Endothelial cell of umbilical vein (primary cell): ENCODE measurements at regions not wholly inside any gene's neighbourhood (a gene's known extent, or its start where the extent isn't known, plus 50 kb on each side); places are given as distances from the start of the nearest gene placed in this dataset.

Experiments
- BruUV-seq: library from RNA; stranded (reverse); fragments of 400-500 nt; replicated peaks from 2 replicates; lab custom pipeline; 2021; lab: Mats Ljungman, UMichigan
- CTCF ChIA-PET: fragments of 300-600, 350-600 bp; sonication (Branson Sonifier 250); formaldehyde crosslinking; loops from one replicate; lab custom pipeline; 2021; ENCODE audit warnings: antibody characterized with exemption, inconsistent platforms; lab: Charles Lee
- POLR2A ChIA-PET: fragments of 300-600, 350-600 bp; sonication (Branson Sonifier 250); formaldehyde crosslinking; loops from one replicate; lab custom pipeline; 2021; ENCODE audit warnings: antibody characterized with exemption, inconsistent platforms; lab: Charles Lee
- DNase-seq: peaks from one replicate; pipeline ENCODE4 v3.0.0-alpha.2; 2011; ENCODE audit warnings: low read depth, low spot score
- FAIRE-seq: peaks from 2 replicates; lab custom pipeline; 2011; peaks lifted over from hg19 to GRCh38; lab: Jason Lieb, UNC
- H2AFZ ChIP-seq: 2 replicates; pipeline ENCODE4 v1.6.0; 2012; ENCODE audit warnings: low read depth, low read length, control low read depth, inconsistent platforms
- H3K27ac ChIP-seq: 2 replicates; pipeline ENCODE4 v1.5.1; 2011; ENCODE audit warnings: low read depth, mild to moderate bottlenecking, control low read depth, low read length, moderate library complexity; ENCODE audit not compliant: insufficient read depth
- H3K27me3 ChIP-seq, 2 experiments: 2 replicates each; pipeline versions ENCODE4 v1.6.0 to v1.6.1; 2011; ENCODE audit warnings: low read length in 2 of 2, mixed read lengths in 1 of 2; ENCODE audit not compliant: control insufficient read depth in 2 of 2, insufficient read depth in 2 of 2
- H3K36me3 ChIP-seq, 2 experiments: 2 replicates in 1 of 2; 3 replicates in 1 of 2; pipeline ENCODE4 v1.5.1; 2011; ENCODE audit warnings: low read length in 2 of 2, mild to moderate bottlenecking in 1 of 2, moderate library complexity in 1 of 2; ENCODE audit not compliant: control insufficient read depth in 2 of 2, insufficient read depth in 2 of 2; ENCODE audit errors: extremely low read depth in 1 of 2
- H3K4me1 ChIP-seq: 3 replicates; pipeline ENCODE4 v1.5.1; 2011; ENCODE audit warnings: mild to moderate bottlenecking, low read length; ENCODE audit not compliant: control insufficient read depth, insufficient read depth; ENCODE audit errors: extremely low read depth
- H3K4me2 ChIP-seq: 2 replicates; pipeline ENCODE4 v1.6.1; 2011; ENCODE audit warnings: low read length, control low read depth, mixed read lengths; ENCODE audit not compliant: insufficient read depth
- H3K4me3 ChIP-seq, 3 experiments: fragments of 200-600 bp in 1 of 3; sonication (generic), shearing (Covaris generic) in 1 of 3; replicated peaks in 1 of 3; 2 replicates each; pipeline ENCODE4 v1.5.1; 2011 to 2016; ENCODE audit warnings: control low read depth in 3 of 3, low read length in 3 of 3, mild to moderate bottlenecking in 2 of 3, inconsistent platforms in 1 of 3, low read depth in 1 of 3, moderate library complexity in 1 of 3; ENCODE audit not compliant: insufficient read depth in 1 of 3
- H3K79me2 ChIP-seq: 2 replicates; pipeline ENCODE4 v1.6.0; 2012; ENCODE audit warnings: low read length, inconsistent platforms; ENCODE audit not compliant: control insufficient read depth, insufficient read depth
- H3K9ac ChIP-seq: replicated peaks from 2 replicates; pipeline ENCODE3; 2011; ENCODE audit warnings: low read length, control low read depth; ENCODE audit not compliant: insufficient read depth; ENCODE audit errors: extremely low read depth
- H3K9me1 ChIP-seq: replicated peaks from 3 replicates; pipeline ENCODE4 v1.6.0; 2011; ENCODE audit warnings: mild to moderate bottlenecking, low read length; ENCODE audit not compliant: control insufficient read depth, insufficient read depth; ENCODE audit errors: extremely low read depth
- H3K9me3 ChIP-seq: replicated peaks from 2 replicates; pipeline ENCODE4 v1.5.1; 2012; ENCODE audit warnings: low read length, inconsistent platforms; ENCODE audit not compliant: control insufficient read depth, insufficient read depth
- H4K20me1 ChIP-seq: replicated peaks from 2 replicates; pipeline ENCODE3; 2011; ENCODE audit warnings: mild to moderate bottlenecking, low read length; ENCODE audit not compliant: control insufficient read depth, insufficient read depth; ENCODE audit errors: extremely low read depth
- CTCF ChIP-seq, 2 donors: IDR thresholded peaks; 1 replicate in 1 of 2; 2 replicates in 1 of 2; pipeline ENCODE4 v1.5.1; 2011; ENCODE audit warnings: low read length in 2 of 2, mild to moderate bottlenecking in 2 of 2, moderate library complexity in 2 of 2, control low read depth in 1 of 2, inconsistent platforms in 1 of 2, low read depth in 1 of 2; ENCODE audit not compliant: insufficient read depth in 1 of 2; ENCODE audit errors: extremely low read depth in 1 of 2
- EZH2 ChIP-seq: IDR thresholded peaks from 2 replicates; pipeline ENCODE4 v1.6.1; 2012; ENCODE audit warnings: borderline replicate concordance, low read depth, mild to moderate bottlenecking, moderate library complexity, low read length, inconsistent platforms; ENCODE audit not compliant: severe bottlenecking
- FOS ChIP-seq: IDR thresholded peaks from 2 replicates; pipeline ENCODE4 v1.6.1; 2011; ENCODE audit warnings: mild to moderate bottlenecking, low read length, moderate library complexity, borderline replicate concordance; ENCODE audit not compliant: insufficient read depth
- GATA2 ChIP-seq: IDR thresholded peaks from 2 replicates; pipeline ENCODE4 v1.7.0; 2011; ENCODE audit warnings: low read depth, mild to moderate bottlenecking, moderate library complexity, mixed read lengths, low read length; ENCODE audit not compliant: insufficient read length, insufficient read depth
- JUN ChIP-seq: IDR thresholded peaks from 2 replicates; pipeline ENCODE4 v1.6.1; 2011; ENCODE audit warnings: borderline replicate concordance, low read depth; ENCODE audit not compliant: insufficient read length, insufficient read depth
- MAX ChIP-seq: IDR thresholded peaks from 2 replicates; pipeline ENCODE4 v1.6.1; 2011; ENCODE audit not compliant: insufficient read depth, insufficient read length
- MYC ChIP-seq: IDR thresholded peaks from one replicate; pipeline ENCODE4 v1.6.1; 2011; ENCODE audit warnings: mild to moderate bottlenecking, low read depth, low read length
- POLR2A ChIP-seq: IDR thresholded peaks from 2 replicates; pipeline ENCODE4 v1.6.1; 2012; ENCODE audit warnings: low read depth, mild to moderate bottlenecking, control low read depth, low read length
- POLR2AphosphoS5 ChIP-seq: IDR thresholded peaks from 2 replicates; pipeline ENCODE4 v1.6.1; 2012; ENCODE audit warnings: low read depth, mild to moderate bottlenecking, control low read depth, low read length, moderate library complexity; ENCODE audit not compliant: insufficient read depth
- dilution Hi-C: fragments of 300-500 bp; cut with MboI; formaldehyde crosslinking; loops from one replicate; pipeline ENCODE4 v1.15.0; 2019; ENCODE audit warnings: low sequenced_read_pairs; ENCODE audit not compliant: extremely low pct_ligation_motif_present
- intact Hi-C: fragments of 100-400 bp; cut with micrococcal nuclease; formaldehyde crosslinking; loops from one replicate; pipeline ENCODE4 v1.10.0; 2022

DNA sequence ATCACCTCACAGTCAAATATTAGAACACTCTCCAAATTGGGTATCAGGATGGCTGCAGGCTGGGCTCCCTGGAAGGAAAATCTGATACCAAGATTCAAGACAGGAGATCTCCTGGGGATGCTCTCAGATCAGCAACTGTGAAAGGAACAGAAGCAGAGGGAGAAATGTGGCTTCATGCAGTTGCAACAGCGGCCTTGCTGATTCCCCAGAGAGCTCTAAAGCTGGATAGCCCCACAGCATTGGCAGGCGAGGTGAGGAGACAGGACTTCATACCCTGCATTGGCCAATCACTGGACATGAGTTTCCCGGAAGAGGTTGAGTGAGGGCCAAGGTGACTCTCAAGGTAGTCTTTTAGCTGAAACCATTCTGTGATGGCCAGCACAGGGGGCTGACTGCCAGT lies 190.6 kb downstream of the PTPN20 start:
- H2AFZ ChIP-seq, result no peak overlapping the region
- TF ChIP-seq GATA2, result no peak
- TF ChIP-seq CTCF (IDR thresholded peaks at IDR 0.05; ENCODE audit: extremely low read depth in 1 of 2, insufficient read depth in 1 of 2, low read depth in 1 of 2, low read length in 2 of 2), result no peak
- no peak for TF ChIP-seq MYC
- no peak for TF ChIP-seq JUN
- TF ChIP-seq MAX, result no peak
- TF ChIP-seq POLR2A, result no peak
- no peak for TF ChIP-seq EZH2
- no peak for TF ChIP-seq POLR2AphosphoS5
- TF ChIP-seq FOS, result no peak
- no peaks in the 10 kb centered on the region for H3K79me2 ChIP-seq
- no peaks in the 10 kb centered on the region for H3K27me3 ChIP-seq
- FAIRE-seq (no peak), DNase-seq (no peak)
- H3K9ac ChIP-seq, result no peak overlapping the region
- no peaks in the 10 kb centered on the region for H3K4me1 ChIP-seq
- no peaks in the 10 kb centered on the region for H3K9me1 ChIP-seq
- ChIA-PET CTCF (no interaction called here), POLR2A (no interaction called here)
- H3K9me3 ChIP-seq, result no peaks in the 10 kb centered on the region
- no peak overlapping the region for H3K4me3 ChIP-seq
- no peaks in the 10 kb centered on the region for H3K36me3 ChIP-seq
- H4K20me1 ChIP-seq, result no peaks in the 10 kb centered on the region
- no peak overlapping the region for H3K27ac ChIP-seq
- no peak overlapping the region for H3K4me2 ChIP-seq
- dilution Hi-C loops, result no loop called here
- no TSS peak for BruUV-seq
- intact Hi-C loops, result no loop called here
